ENCODE measurements at regions not wholly inside any gene's neighbourhood (a gene's known extent, or its start where the extent isn't known, plus 50 kb on each side); places are given as distances from the start of the nearest gene placed in this dataset.

DNA sequence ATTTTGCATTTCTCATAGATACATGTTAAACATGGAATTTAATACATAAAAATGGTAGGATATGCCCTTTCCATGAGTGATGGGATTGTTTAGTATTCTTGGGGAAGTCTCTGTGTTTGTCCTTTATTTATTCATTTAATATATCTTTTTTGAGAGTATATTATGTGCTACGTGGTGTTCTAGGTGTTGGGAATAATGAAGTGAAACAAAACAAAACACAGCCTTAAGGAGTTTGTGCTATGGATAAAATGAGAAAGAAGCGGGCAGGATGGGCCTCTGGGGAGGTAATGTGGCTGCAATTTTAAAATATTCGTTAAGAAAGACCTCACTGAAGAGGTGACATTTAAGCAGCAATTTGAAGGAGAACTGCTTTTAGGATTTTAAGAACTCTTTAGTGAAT, 851.5 kb downstream of the MAFB start:
- H3K4me1 Mint-ChIP-seq = no peaks in the 10 kb centered on the region
- Histone ChIP-seq H3K27me3 (ENCODE audit: insufficient read depth) (no peaks in the 10 kb centered on the region), H3K79me2 (replicated peaks; ENCODE audit: insufficient read depth) (no peaks in the 10 kb centered on the region), H4K20me1 (replicated peaks; ENCODE audit: insufficient read depth) (no peaks in the 10 kb centered on the region), H3K9me2 (ENCODE audit: insufficient read depth) (no peaks in the 10 kb centered on the region; the same call in 1 of the 2 replicates), H3K27ac (ENCODE audit: low read depth) (no peak overlapping the region), H3K36me3 (ENCODE audit: insufficient read depth) (no peaks in the 10 kb centered on the region), H3K4me2 (no peak overlapping the region), H3F3A (replicated peaks; ENCODE audit: low read depth) (no peaks in the 10 kb centered on the region), H3K4me3 (no peak overlapping the region), H2AFZ (no peak overlapping the region), H3K4me1 (ENCODE audit: insufficient read depth) (no peaks in the 10 kb centered on the region)
- ATAC-seq (no peak), DNase-seq (ENCODE audit: low spot score) (no peak)
- H3K9me3 Mint-ChIP-seq = peaks cover 2% of the 10 kb centered on the region; the same call in 1 of the 3 replicates
- TF ChIP-seq JUNB (IDR thresholded peaks at IDR 0.05; ENCODE audit: unreplicated experiment) (no peak), EZH2 (IDR thresholded peaks at IDR 0.05; ENCODE audit: low read depth, unreplicated experiment) (no peak), ZNF331 (CRISPR knock-in tag; IDR thresholded peaks at IDR 0.05; ENCODE audit: low read depth) (no peak), ZNF114 (CRISPR knock-in tag; IDR thresholded peaks at IDR 0.05) (no peak), STAT1 (IDR thresholded peaks at IDR 0.05; ENCODE audit: unreplicated experiment) (no peak), NANOG (IDR thresholded peaks at IDR 0.05; ENCODE audit: borderline replicate concordance) (no peak), CREB1 (CRISPR knock-in tag; IDR thresholded peaks at IDR 0.05; ENCODE audit: low read depth) (no peak), POLR2AphosphoS5 (IDR thresholded peaks at IDR 0.05; ENCODE audit: low read depth) (no peak), EZH2phosphoT487 (IDR thresholded peaks at IDR 0.05; ENCODE audit: unreplicated experiment) (no peak)
- TF ChIP-seq, protein P1, sequence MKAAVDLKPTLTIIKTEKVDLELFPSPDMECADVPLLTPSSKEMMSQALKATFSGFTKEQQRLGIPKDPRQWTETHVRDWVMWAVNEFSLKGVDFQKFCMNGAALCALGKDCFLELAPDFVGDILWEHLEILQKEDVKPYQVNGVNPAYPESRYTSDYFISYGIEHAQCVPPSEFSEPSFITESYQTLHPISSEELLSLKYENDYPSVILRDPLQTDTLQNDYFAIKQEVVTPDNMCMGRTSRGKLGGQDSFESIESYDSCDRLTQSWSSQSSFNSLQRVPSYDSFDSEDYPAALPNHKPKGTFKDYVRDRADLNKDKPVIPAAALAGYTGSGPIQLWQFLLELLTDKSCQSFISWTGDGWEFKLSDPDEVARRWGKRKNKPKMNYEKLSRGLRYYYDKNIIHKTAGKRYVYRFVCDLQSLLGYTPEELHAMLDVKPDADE (IDR thresholded peaks at IDR 0.05) = no peak
- TF ChIP-seq, protein P2, sequence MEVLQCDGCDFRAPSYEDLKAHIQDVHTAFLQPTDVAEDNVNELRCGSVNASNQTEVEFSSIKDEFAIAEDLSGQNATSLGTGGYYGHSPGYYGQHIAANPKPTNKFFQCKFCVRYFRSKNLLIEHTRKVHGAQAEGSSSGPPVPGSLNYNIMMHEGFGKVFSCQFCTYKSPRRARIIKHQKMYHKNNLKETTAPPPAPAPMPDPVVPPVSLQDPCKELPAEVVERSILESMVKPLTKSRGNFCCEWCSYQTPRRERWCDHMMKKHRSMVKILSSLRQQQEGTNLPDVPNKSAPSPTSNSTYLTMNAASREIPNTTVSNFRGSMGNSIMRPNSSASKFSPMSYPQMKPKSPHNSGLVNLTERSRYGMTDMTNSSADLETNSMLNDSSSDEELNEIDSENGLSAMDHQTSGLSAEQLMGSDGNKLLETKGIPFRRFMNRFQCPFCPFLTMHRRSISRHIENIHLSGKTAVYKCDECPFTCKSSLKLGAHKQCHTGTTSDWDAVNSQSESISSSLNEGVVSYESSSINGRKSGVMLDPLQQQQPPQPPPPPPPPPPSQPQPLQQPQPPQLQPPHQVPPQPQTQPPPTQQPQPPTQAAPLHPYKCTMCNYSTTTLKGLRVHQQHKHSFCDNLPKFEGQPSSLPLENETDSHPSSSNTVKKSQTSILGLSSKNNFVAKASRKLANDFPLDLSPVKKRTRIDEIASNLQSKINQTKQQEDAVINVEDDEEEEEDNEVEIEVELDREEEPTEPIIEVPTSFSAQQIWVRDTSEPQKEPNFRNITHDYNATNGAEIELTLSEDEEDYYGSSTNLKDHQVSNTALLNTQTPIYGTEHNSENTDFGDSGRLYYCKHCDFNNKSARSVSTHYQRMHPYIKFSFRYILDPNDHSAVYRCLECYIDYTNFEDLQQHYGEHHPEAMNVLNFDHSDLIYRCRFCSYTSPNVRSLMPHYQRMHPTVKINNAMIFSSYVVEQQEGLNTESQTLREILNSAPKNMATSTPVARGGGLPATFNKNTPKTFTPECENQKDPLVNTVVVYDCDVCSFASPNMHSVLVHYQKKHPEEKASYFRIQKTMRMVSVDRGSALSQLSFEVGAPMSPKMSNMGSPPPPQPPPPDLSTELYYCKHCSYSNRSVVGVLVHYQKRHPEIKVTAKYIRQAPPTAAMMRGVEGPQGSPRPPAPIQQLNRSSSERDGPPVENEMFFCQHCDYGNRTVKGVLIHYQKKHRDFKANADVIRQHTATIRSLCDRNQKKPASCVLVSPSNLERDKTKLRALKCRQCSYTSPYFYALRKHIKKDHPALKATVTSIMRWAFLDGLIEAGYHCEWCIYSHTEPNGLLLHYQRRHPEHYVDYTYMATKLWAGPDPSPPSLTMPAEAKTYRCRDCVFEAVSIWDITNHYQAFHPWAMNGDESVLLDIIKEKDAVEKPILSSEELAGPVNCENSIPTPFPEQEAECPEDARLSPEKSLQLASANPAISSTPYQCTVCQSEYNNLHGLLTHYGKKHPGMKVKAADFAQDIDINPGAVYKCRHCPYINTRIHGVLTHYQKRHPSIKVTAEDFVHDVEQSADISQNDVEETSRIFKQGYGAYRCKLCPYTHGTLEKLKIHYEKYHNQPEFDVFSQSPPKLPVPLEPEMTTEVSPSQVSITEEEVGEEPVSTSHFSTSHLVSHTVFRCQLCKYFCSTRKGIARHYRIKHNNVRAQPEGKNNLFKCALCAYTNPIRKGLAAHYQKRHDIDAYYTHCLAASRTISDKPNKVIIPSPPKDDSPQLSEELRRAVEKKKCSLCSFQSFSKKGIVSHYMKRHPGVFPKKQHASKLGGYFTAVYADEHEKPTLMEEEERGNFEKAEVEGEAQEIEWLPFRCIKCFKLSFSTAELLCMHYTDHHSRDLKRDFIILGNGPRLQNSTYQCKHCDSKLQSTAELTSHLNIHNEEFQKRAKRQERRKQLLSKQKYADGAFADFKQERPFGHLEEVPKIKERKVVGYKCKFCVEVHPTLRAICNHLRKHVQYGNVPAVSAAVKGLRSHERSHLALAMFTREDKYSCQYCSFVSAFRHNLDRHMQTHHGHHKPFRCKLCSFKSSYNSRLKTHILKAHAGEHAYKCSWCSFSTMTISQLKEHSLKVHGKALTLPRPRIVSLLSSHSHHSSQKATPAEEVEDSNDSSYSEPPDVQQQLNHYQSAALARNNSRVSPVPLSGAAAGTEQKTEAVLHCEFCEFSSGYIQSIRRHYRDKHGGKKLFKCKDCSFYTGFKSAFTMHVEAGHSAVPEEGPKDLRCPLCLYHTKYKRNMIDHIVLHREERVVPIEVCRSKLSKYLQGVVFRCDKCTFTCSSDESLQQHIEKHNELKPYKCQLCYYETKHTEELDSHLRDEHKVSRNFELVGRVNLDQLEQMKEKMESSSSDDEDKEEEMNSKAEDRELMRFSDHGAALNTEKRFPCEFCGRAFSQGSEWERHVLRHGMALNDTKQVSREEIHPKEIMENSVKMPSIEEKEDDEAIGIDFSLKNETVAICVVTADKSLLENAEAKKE (CRISPR knock-in tag; IDR thresholded peaks at IDR 0.05) = no peak
- TF ChIP-seq, protein P3, sequence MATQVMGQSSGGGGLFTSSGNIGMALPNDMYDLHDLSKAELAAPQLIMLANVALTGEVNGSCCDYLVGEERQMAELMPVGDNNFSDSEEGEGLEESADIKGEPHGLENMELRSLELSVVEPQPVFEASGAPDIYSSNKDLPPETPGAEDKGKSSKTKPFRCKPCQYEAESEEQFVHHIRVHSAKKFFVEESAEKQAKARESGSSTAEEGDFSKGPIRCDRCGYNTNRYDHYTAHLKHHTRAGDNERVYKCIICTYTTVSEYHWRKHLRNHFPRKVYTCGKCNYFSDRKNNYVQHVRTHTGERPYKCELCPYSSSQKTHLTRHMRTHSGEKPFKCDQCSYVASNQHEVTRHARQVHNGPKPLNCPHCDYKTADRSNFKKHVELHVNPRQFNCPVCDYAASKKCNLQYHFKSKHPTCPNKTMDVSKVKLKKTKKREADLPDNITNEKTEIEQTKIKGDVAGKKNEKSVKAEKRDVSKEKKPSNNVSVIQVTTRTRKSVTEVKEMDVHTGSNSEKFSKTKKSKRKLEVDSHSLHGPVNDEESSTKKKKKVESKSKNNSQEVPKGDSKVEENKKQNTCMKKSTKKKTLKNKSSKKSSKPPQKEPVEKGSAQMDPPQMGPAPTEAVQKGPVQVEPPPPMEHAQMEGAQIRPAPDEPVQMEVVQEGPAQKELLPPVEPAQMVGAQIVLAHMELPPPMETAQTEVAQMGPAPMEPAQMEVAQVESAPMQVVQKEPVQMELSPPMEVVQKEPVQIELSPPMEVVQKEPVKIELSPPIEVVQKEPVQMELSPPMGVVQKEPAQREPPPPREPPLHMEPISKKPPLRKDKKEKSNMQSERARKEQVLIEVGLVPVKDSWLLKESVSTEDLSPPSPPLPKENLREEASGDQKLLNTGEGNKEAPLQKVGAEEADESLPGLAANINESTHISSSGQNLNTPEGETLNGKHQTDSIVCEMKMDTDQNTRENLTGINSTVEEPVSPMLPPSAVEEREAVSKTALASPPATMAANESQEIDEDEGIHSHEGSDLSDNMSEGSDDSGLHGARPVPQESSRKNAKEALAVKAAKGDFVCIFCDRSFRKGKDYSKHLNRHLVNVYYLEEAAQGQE (IDR thresholded peaks at IDR 0.05; ENCODE audit: unreplicated experiment) = no peak
- TF ChIP-seq, protein P4, sequence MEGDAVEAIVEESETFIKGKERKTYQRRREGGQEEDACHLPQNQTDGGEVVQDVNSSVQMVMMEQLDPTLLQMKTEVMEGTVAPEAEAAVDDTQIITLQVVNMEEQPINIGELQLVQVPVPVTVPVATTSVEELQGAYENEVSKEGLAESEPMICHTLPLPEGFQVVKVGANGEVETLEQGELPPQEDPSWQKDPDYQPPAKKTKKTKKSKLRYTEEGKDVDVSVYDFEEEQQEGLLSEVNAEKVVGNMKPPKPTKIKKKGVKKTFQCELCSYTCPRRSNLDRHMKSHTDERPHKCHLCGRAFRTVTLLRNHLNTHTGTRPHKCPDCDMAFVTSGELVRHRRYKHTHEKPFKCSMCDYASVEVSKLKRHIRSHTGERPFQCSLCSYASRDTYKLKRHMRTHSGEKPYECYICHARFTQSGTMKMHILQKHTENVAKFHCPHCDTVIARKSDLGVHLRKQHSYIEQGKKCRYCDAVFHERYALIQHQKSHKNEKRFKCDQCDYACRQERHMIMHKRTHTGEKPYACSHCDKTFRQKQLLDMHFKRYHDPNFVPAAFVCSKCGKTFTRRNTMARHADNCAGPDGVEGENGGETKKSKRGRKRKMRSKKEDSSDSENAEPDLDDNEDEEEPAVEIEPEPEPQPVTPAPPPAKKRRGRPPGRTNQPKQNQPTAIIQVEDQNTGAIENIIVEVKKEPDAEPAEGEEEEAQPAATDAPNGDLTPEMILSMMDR (conservative IDR thresholded peaks at IDR 0.05; ENCODE audit: low read depth in 2 of 2) = no peak
- no peak overlapping the region for H3K4me3 Mint-ChIP-seq
- H3K27me3 Mint-ChIP-seq (ENCODE audit: insufficient read depth, low read depth, poor library complexity) = no peaks in the 10 kb centered on the region
- no peak overlapping the region for H3K27ac Mint-ChIP-seq
- H3K36me3 Mint-ChIP-seq (ENCODE audit: low read depth) = no peaks in the 10 kb centered on the region
